ENCODE measurements at regions not wholly inside any gene's neighbourhood (a gene's known extent, or its start where the extent isn't known, plus 50 kb on each side); places are given as distances from the start of the nearest gene placed in this dataset.
"Not testable (repeated sequence)": the region's sequence is repeated elsewhere in the genome, so short reads cannot be mapped to it uniquely, and the experiment has no call there.

GRCh38 chr18:10249801-10250200 is 204.6 kb upstream of the APCDD1 start:
- no peaks in the 10 kb centered on the region for H3K27me3 ChIP-seq (ENCODE audit: control insufficient read depth, extremely low read depth, insufficient read depth, low read length)
- dilution Hi-C loops (cut with MboI; ENCODE audit: extremely low pct_ligation_motif_present, low sequenced_read_pairs) = no loop called here
- TF ChIP-seq EZH2 (IDR thresholded peaks at IDR 0.05; ENCODE audit: low read length) = no peak
- no peaks in the 10 kb centered on the region for H3K4me1 ChIP-seq (ENCODE audit: control insufficient read depth, extremely low read depth, insufficient read depth, low read length)
- no peaks in the 10 kb centered on the region for H3K9me3 ChIP-seq (ENCODE audit: control insufficient read depth, low read depth, low read length)
- no peak overlapping the region for H3K4me2 ChIP-seq (ENCODE audit: control insufficient read depth, extremely low read depth, insufficient read depth, low read depth, low read length)
- no peak for DNase-seq (ENCODE audit: low read depth, low spot score)
- H3K36me3 ChIP-seq (ENCODE audit: control insufficient read depth in 2 of 2, extremely low read depth in 1 of 2, insufficient read depth in 2 of 2, low read length in 2 of 2) = no peaks in the 10 kb centered on the region
- H2AFZ ChIP-seq (ENCODE audit: control insufficient read depth, low read length) = no peak overlapping the region
- no peaks in the 10 kb centered on the region for H3K9me1 ChIP-seq (ENCODE audit: control insufficient read depth, extremely low read depth, insufficient read depth, low read length)
- no peak overlapping the region for H3K9ac ChIP-seq (ENCODE audit: control insufficient read depth, extremely low read depth, insufficient read depth, low read length)
- no peaks in the 10 kb centered on the region for H3K79me2 ChIP-seq (ENCODE audit: control insufficient read depth, insufficient read depth, low read length)
- no peaks in the 10 kb centered on the region for H4K20me1 ChIP-seq (ENCODE audit: control insufficient read depth, extremely low read depth, insufficient read depth, low read length)
- H3K27ac ChIP-seq (ENCODE audit: control insufficient read depth, insufficient read depth, low read length) = no peak overlapping the region
- no peak overlapping the region for H3K4me3 ChIP-seq (ENCODE audit: control insufficient read depth in 2 of 3, extremely low read depth in 1 of 3, insufficient read depth in 2 of 3, low read depth in 1 of 3, low read length in 3 of 3)
- no peak for FAIRE-seq

GRCh38 chr18:10252494-10252893 is 201.9 kb upstream of the APCDD1 start:
- no peak overlapping the region for H3K9ac ChIP-seq (ENCODE audit: control insufficient read depth, extremely low read depth, insufficient read depth, low read length)
- H3K4me3 ChIP-seq (ENCODE audit: control insufficient read depth in 2 of 3, extremely low read depth in 1 of 3, insufficient read depth in 2 of 3, low read depth in 1 of 3, low read length in 3 of 3) = no peak overlapping the region
- H2AFZ ChIP-seq (ENCODE audit: control insufficient read depth, low read length) = no peak overlapping the region
- FAIRE-seq (no peak), DNase-seq (ENCODE audit: low read depth, low spot score) (no peak)
- H3K9me1 ChIP-seq (ENCODE audit: control insufficient read depth, extremely low read depth, insufficient read depth, low read length) = no peaks in the 10 kb centered on the region
- H3K4me1 ChIP-seq (ENCODE audit: control insufficient read depth, extremely low read depth, insufficient read depth, low read length) = no peaks in the 10 kb centered on the region
- dilution Hi-C loops (cut with MboI; ENCODE audit: extremely low pct_ligation_motif_present, low sequenced_read_pairs) = no loop called here
- no peak for TF ChIP-seq CTCF (optimal IDR thresholded peaks at IDR 0.05 in 1 of 3, IDR thresholded peaks at IDR 0.05 in 1 of 3, conservative IDR thresholded peaks at IDR 0.05 in 1 of 3; ENCODE audit: extremely low read depth in 1 of 3, insufficient read depth in 2 of 3, low read length in 3 of 3)
- TF ChIP-seq EZH2 (IDR thresholded peaks at IDR 0.05; ENCODE audit: low read length) = no peak
- H3K9me3 ChIP-seq (ENCODE audit: control insufficient read depth, low read depth, low read length) = no peaks in the 10 kb centered on the region
- no peaks in the 10 kb centered on the region for H3K27me3 ChIP-seq (ENCODE audit: control insufficient read depth, extremely low read depth, insufficient read depth, low read length)
- H3K27ac ChIP-seq (ENCODE audit: control insufficient read depth, insufficient read depth, low read length) = no peak overlapping the region
- no peaks in the 10 kb centered on the region for H3K36me3 ChIP-seq (ENCODE audit: control insufficient read depth in 2 of 2, extremely low read depth in 1 of 2, insufficient read depth in 2 of 2, low read length in 2 of 2)
- no peak overlapping the region for H3K4me2 ChIP-seq (ENCODE audit: control insufficient read depth, extremely low read depth, insufficient read depth, low read depth, low read length)
- H3K79me2 ChIP-seq (ENCODE audit: control insufficient read depth, insufficient read depth, low read length) = no peaks in the 10 kb centered on the region
- no peaks in the 10 kb centered on the region for H4K20me1 ChIP-seq (ENCODE audit: control insufficient read depth, extremely low read depth, insufficient read depth, low read length)

GRCh38 chr18:10252952-10253705 is 201.3 kb upstream of the APCDD1 start:
- no peak overlapping the region for H3K4me2 ChIP-seq (ENCODE audit: control insufficient read depth, extremely low read depth, insufficient read depth, low read depth, low read length)
- dilution Hi-C loops (cut with MboI; ENCODE audit: extremely low pct_ligation_motif_present, low sequenced_read_pairs) = no loop called here
- H3K27ac ChIP-seq (ENCODE audit: control insufficient read depth, insufficient read depth, low read length) = no peak overlapping the region
- H3K9me3 ChIP-seq (ENCODE audit: control insufficient read depth, low read depth, low read length) = no peaks in the 10 kb centered on the region
- no peak for DNase-seq (ENCODE audit: low read depth, low spot score)
- TF ChIP-seq CTCF (optimal IDR thresholded peaks at IDR 0.05 in 1 of 3, IDR thresholded peaks at IDR 0.05 in 1 of 3, conservative IDR thresholded peaks at IDR 0.05 in 1 of 3; ENCODE audit: extremely low read depth in 1 of 3, insufficient read depth in 2 of 3, low read length in 3 of 3) (no peak), EZH2 (IDR thresholded peaks at IDR 0.05; ENCODE audit: low read length) (no peak)
- no peak overlapping the region for H2AFZ ChIP-seq (ENCODE audit: control insufficient read depth, low read length)
- no peaks in the 10 kb centered on the region for H3K79me2 ChIP-seq (ENCODE audit: control insufficient read depth, insufficient read depth, low read length)
- H3K9ac ChIP-seq (ENCODE audit: control insufficient read depth, extremely low read depth, insufficient read depth, low read length) = no peak overlapping the region
- no peaks in the 10 kb centered on the region for H3K27me3 ChIP-seq (ENCODE audit: control insufficient read depth, extremely low read depth, insufficient read depth, low read length)
- H3K36me3 ChIP-seq (ENCODE audit: control insufficient read depth in 2 of 2, extremely low read depth in 1 of 2, insufficient read depth in 2 of 2, low read length in 2 of 2) = no peaks in the 10 kb centered on the region
- H3K4me1 ChIP-seq (ENCODE audit: control insufficient read depth, extremely low read depth, insufficient read depth, low read length) = no peaks in the 10 kb centered on the region
- no peak for FAIRE-seq
- H4K20me1 ChIP-seq (ENCODE audit: control insufficient read depth, extremely low read depth, insufficient read depth, low read length) = no peaks in the 10 kb centered on the region
- no peak overlapping the region for H3K4me3 ChIP-seq (ENCODE audit: control insufficient read depth in 2 of 3, extremely low read depth in 1 of 3, insufficient read depth in 2 of 3, low read depth in 1 of 3, low read length in 3 of 3)
- H3K9me1 ChIP-seq (ENCODE audit: control insufficient read depth, extremely low read depth, insufficient read depth, low read length) = no peaks in the 10 kb centered on the region

GRCh38 chr18:10256276-10256675 is 198.2 kb upstream of the APCDD1 start:
- H3K27me3 ChIP-seq (ENCODE audit: control insufficient read depth, extremely low read depth, insufficient read depth, low read length); H3K4me2 ChIP-seq (ENCODE audit: control insufficient read depth, extremely low read depth, insufficient read depth, low read depth, low read length); H3K27ac ChIP-seq (ENCODE audit: control insufficient read depth, insufficient read depth, low read length); H4K20me1 ChIP-seq (ENCODE audit: control insufficient read depth, extremely low read depth, insufficient read depth, low read length); dilution Hi-C loops (cut with MboI; ENCODE audit: extremely low pct_ligation_motif_present, low sequenced_read_pairs); H3K9me3 ChIP-seq (ENCODE audit: control insufficient read depth, low read depth, low read length); DNase-seq (ENCODE audit: low read depth, low spot score); H3K9me1 ChIP-seq (ENCODE audit: control insufficient read depth, extremely low read depth, insufficient read depth, low read length); H3K9ac ChIP-seq (ENCODE audit: control insufficient read depth, extremely low read depth, insufficient read depth, low read length); H3K4me3 ChIP-seq (ENCODE audit: control insufficient read depth in 2 of 3, extremely low read depth in 1 of 3, insufficient read depth in 2 of 3, low read depth in 1 of 3, low read length in 3 of 3); H3K4me1 ChIP-seq (ENCODE audit: control insufficient read depth, extremely low read depth, insufficient read depth, low read length); FAIRE-seq; H2AFZ ChIP-seq (ENCODE audit: control insufficient read depth, low read length); H3K36me3 ChIP-seq (ENCODE audit: control insufficient read depth in 2 of 2, extremely low read depth in 1 of 2, insufficient read depth in 2 of 2, low read length in 2 of 2); H3K79me2 ChIP-seq (ENCODE audit: control insufficient read depth, insufficient read depth, low read length): not testable (repeated sequence)

Measured in keratinocyte (primary cell).